ENCODE measurements at regions not wholly inside any gene's neighbourhood (a gene's known extent, or its start where the extent isn't known, plus 50 kb on each side); places are given as distances from the start of the nearest gene placed in this dataset.

- DNase-seq = peak; percentile 53
Observed at GRCh38 chr6:30396833-30397479, 52.0 kb downstream of the RPP21 start.

DNA sequence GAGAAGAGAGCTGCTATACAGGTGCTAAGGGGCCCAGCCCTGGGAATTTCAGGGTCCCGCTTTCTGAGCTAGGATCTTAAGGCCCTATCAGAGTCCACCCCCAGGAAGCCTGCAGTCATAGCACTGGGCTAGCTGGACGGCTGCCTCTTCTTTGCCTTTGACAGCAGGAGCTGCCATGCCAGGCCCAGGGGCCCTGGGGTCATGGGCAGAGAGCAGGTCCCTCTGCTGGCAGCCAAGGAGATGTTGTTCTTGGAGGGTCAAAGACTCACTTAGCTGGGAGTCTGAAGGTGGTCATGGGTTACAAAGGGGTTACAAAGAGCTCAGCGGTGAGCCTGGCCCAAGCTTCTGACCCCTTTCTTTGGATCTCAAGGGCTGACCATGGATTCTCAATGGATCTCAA, 52.7 kb downstream of the RPP21 start:
- DNase-seq = no peak

GRCh38 chr6:30399390-30400058, 54.6 kb downstream of the RPP21 start:
- peak; percentile 15 for DNase-seq

- no peak for DNase-seq
Observed at GRCh38 chr6:30405934-30406333, 61.0 kb downstream of the RPP21 start.

DNA sequence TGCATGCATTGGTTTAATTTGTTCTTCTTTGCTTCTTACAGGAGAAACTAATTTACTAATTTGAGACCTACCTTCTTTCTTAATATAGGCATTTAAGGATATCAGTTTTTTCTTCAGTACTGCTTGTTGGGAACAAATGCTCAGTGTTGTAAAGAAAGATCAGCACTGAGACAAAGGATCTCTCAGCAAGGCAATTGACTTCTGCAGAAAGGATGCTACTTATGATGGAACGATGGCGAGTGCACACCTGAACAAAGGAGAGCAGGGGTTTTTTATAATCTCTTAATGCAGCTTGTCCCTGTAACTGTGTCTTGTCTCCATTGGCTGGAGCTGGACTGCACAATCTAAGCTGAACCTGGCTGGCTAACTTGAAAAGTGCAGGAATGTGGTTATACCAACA, 64.2 kb downstream of the RPP21 start:
- no peak for DNase-seq

GRCh38 chr6:30411515-30412207, 66.7 kb downstream of the RPP21 start:
- DNase-seq = peak; percentile 46

GRCh38 chr6:30418448-30418847, 70.9 kb upstream of the HLA-E start:
- no peak for DNase-seq

DNA sequence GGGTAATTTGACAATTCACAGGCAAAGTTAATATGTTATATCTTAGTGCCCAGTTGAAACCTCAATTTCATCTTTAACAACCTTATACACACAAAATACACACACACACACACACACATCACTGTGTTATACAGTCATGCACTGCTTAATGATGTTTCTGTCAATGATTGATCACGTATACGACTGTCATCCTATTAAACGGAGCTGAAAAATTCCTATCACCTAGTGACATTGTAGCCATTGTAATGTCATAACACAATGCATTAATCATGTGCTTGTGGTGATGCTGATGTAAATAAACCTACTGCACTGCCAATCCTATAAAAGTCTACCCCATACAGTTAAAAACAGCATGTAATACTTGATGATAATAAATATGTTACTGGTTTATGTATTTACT, 64.8 kb upstream of the HLA-E start:
- no peak for DNase-seq
